ENCODE measurements at regions not wholly inside any gene's neighbourhood (a gene's known extent, or its start where the extent isn't known, plus 50 kb on each side); places are given as distances from the start of the nearest gene placed in this dataset.
A peak's percentile ranks its signal among the peaks of the same experiment; 100 is the strongest.
"Not testable (repeated sequence)": the region's sequence is repeated elsewhere in the genome, so short reads cannot be mapped to it uniquely, and the experiment has no call there.

DNA sequence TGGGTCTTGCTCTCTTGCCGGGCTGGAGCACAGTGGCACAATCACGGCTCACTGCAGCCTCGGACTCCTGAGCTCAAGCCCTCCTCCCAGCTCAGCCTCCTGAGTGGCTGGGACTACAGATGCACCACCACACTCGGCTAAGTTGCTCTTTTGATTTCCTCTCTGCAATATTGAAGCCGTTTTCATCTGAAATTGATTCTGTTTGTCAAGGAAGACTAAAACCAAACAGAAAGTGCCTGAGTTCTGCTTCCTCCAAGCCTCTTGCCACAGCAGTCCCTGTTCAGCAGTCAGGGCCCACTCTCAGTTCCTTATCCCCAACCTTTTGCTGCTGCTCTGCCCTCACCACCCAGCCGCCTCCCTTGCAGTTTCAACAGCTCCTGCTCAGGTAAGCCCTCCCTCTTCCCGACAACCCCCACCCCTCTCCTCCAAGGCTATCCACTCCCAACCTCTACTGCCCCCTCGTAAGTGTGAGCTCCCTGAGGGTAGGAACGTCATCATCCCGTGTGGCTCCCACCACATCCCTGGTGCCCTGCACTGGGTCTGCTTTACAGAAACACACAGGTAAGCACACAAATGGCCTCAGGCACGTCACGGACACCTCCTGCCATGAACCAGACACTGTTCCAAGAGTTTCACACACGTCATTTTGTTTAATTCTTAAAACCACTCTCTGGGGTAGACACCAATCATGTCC is 70.7 kb upstream of the TAB2 start:
- Histone ChIP-seq H4K20me1 (ENCODE audit: insufficient read depth, low read length) (no peaks in the 10 kb centered on the region), H3K4me3 (ENCODE audit: low read depth, low read length, poor library complexity, severe bottlenecking) (no peak overlapping the region), H3K9me2 (ENCODE audit: low read depth, low read length) (no peaks in the 10 kb centered on the region), H3K79me2 (ENCODE audit: insufficient read depth, low read length) (no peaks in the 10 kb centered on the region), H3K4me1 (ENCODE audit: insufficient read depth, low read length, severe bottlenecking) (no peaks in the 10 kb centered on the region), H3K27me3 (ENCODE audit: insufficient read depth, low read length) (peaks cover 14% of the 10 kb centered on the region; the same call in 1 of the 2 replicates), H3K4me2 (ENCODE audit: low read length) (peak overlapping the region; percentile 26), H3K27ac (ENCODE audit: low read depth, low read length, poor library complexity, severe bottlenecking) (no peak overlapping the region), H2AFZ (ENCODE audit: low read length) (no peak overlapping the region), H3K36me3 (ENCODE audit: insufficient read depth, low read length) (no peaks in the 10 kb centered on the region), H3K9me3 (ENCODE audit: low read length) (no peaks in the 10 kb centered on the region), H3K9ac (ENCODE audit: low read length) (no peak overlapping the region), H3F3A (ENCODE audit: insufficient read depth, low read length) (no peaks in the 10 kb centered on the region)
- TF ChIP-seq, protein P1, sequence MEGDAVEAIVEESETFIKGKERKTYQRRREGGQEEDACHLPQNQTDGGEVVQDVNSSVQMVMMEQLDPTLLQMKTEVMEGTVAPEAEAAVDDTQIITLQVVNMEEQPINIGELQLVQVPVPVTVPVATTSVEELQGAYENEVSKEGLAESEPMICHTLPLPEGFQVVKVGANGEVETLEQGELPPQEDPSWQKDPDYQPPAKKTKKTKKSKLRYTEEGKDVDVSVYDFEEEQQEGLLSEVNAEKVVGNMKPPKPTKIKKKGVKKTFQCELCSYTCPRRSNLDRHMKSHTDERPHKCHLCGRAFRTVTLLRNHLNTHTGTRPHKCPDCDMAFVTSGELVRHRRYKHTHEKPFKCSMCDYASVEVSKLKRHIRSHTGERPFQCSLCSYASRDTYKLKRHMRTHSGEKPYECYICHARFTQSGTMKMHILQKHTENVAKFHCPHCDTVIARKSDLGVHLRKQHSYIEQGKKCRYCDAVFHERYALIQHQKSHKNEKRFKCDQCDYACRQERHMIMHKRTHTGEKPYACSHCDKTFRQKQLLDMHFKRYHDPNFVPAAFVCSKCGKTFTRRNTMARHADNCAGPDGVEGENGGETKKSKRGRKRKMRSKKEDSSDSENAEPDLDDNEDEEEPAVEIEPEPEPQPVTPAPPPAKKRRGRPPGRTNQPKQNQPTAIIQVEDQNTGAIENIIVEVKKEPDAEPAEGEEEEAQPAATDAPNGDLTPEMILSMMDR (IDR thresholded peaks at IDR 0.05; ENCODE audit: low read length): no peak
- no peak for TF ChIP-seq EZH2 (IDR thresholded peaks at IDR 0.05; ENCODE audit: borderline replicate concordance, low read length)

DNA sequence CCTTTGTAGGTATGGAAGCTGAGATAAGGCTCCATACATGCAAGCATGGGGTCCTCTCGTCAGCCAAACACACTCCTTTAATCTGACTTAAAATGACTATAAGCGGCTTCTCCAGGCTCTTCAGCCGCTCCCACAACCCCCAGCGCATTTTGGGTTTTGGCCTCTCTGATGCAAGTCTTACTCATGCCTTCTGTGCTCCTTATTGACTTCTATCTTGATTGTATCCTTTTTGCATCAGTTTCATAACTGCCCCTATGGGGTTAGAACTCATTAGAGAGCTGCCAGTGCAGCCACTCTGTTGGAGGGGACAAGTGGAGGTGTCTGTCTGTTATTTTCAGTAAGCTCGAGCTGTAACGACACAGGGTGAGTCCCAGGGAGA is 70.1 kb upstream of the TAB2 start:
- Histone ChIP-seq H3K27ac (ENCODE audit: low read depth, low read length, poor library complexity, severe bottlenecking) (no peak overlapping the region), H3F3A (ENCODE audit: insufficient read depth, low read length) (no peaks in the 10 kb centered on the region), H3K79me2 (ENCODE audit: insufficient read depth, low read length) (no peaks in the 10 kb centered on the region), H3K36me3 (ENCODE audit: insufficient read depth, low read length) (no peaks in the 10 kb centered on the region), H4K20me1 (ENCODE audit: insufficient read depth, low read length) (no peaks in the 10 kb centered on the region), H3K9ac (ENCODE audit: low read length) (no peak overlapping the region), H2AFZ (ENCODE audit: low read length) (no peak overlapping the region), H3K9me3 (ENCODE audit: low read length) (no peaks in the 10 kb centered on the region), H3K4me2 (ENCODE audit: low read length) (no peak overlapping the region), H3K4me1 (ENCODE audit: insufficient read depth, low read length, severe bottlenecking) (no peaks in the 10 kb centered on the region), H3K9me2 (ENCODE audit: low read depth, low read length) (no peaks in the 10 kb centered on the region), H3K4me3 (ENCODE audit: low read depth, low read length, poor library complexity, severe bottlenecking) (no peak overlapping the region), H3K27me3 (ENCODE audit: insufficient read depth, low read length) (peaks cover 13% of the 10 kb centered on the region; the same call in 1 of the 2 replicates)
- TF ChIP-seq, protein P1 (IDR thresholded peaks at IDR 0.05; ENCODE audit: low read length): no peak
- no peak for TF ChIP-seq EZH2 (IDR thresholded peaks at IDR 0.05; ENCODE audit: borderline replicate concordance, low read length)

DNA sequence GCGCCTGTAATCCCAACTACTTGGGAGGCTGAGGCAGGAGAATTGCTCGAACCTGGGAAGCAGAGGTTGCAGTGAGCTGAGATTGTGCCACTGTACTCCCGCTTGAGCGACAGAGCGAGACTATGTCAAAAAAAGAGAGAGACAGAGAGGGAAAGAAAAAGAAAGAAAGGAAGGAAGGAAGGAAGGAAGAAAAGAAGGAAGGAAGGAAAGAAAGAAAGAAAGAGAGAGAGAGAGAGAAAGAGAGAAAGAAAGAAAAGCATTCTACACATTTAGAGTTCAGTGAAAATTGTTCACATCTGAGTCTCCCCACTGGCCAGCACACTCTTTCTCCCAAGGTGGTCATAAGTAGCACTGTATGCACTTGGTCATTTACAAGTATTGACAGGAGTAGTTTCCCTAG is 69.2 kb upstream of the TAB2 start:
- not testable (repeated sequence) for H3K36me3 ChIP-seq (ENCODE audit: insufficient read depth, low read length); H3K4me3 ChIP-seq (ENCODE audit: low read depth, low read length, poor library complexity, severe bottlenecking); H3K9me3 ChIP-seq (ENCODE audit: low read length); H2AFZ ChIP-seq (ENCODE audit: low read length); H3K79me2 ChIP-seq (ENCODE audit: insufficient read depth, low read length); H3K4me2 ChIP-seq (ENCODE audit: low read length); H3K4me1 ChIP-seq (ENCODE audit: insufficient read depth, low read length, severe bottlenecking); H3K9me2 ChIP-seq (ENCODE audit: low read depth, low read length); H3K27ac ChIP-seq (ENCODE audit: low read depth, low read length, poor library complexity, severe bottlenecking); H3K9ac ChIP-seq (ENCODE audit: low read length); H4K20me1 ChIP-seq (ENCODE audit: insufficient read depth, low read length); H3F3A ChIP-seq (ENCODE audit: insufficient read depth, low read length)
- H3K27me3 ChIP-seq (ENCODE audit: insufficient read depth, low read length): peaks cover 13% of the 10 kb centered on the region; the same call in 1 of the 2 replicates
